Renal pelvis (tissue), 1 donor: ENCODE measurements at regions not wholly inside any gene's neighbourhood (a gene's known extent, or its start where the extent isn't known, plus 50 kb on each side); places are given as distances from the start of the nearest gene placed in this dataset.
"Not testable (repeated sequence)": the region's sequence is repeated elsewhere in the genome, so short reads cannot be mapped to it uniquely, and the experiment has no call there.

ENCODE experiments used
- DNase-seq: peaks from one replicate; pipeline ENCODE4 v3.0.0-alpha.2; 2013

GRCh38 chr18:38491195-38491594 lies 925.6 kb upstream of the CELF4 start:
- no peak for DNase-seq

GRCh38 chr18:38489721-38490120 lies 924.1 kb upstream of the CELF4 start:
- DNase-seq: not testable (repeated sequence)

- no peak for DNase-seq
Measured at GRCh38 chr18:38487521-38487920, 921.9 kb upstream of the CELF4 start.

- no peak for DNase-seq
Measured at GRCh38 chr18:38483326-38483725, 917.7 kb upstream of the CELF4 start.

- DNase-seq: no peak
Measured at GRCh38 chr18:38481576-38481975, 916.0 kb upstream of the CELF4 start.

GRCh38 chr18:38475686-38476085 lies 910.1 kb upstream of the CELF4 start:
- no peak for DNase-seq

- DNase-seq: no peak
Measured at GRCh38 chr18:38473535-38473934, 907.9 kb upstream of the CELF4 start.

GRCh38 chr18:38470421-38470820 lies 904.8 kb upstream of the CELF4 start:
- DNase-seq: no peak

- no peak for DNase-seq
Measured at GRCh38 chr18:38466426-38466825, 900.8 kb upstream of the CELF4 start.

- no peak for DNase-seq
Measured at GRCh38 chr18:38464024-38464423, 898.4 kb upstream of the CELF4 start.

- DNase-seq: no peak
Measured at GRCh38 chr18:38460657-38461056, 895.1 kb upstream of the CELF4 start.

- DNase-seq: peak; percentile 59
Measured at GRCh38 chr18:38459131-38459994, 893.8 kb upstream of the CELF4 start.

GRCh38 chr18:38458698-38459097 lies 893.1 kb upstream of the CELF4 start:
- DNase-seq: no peak

GRCh38 chr18:38456253-38456652 lies 890.7 kb upstream of the CELF4 start:
- no peak for DNase-seq

GRCh38 chr18:38454764-38455469 lies 889.3 kb upstream of the CELF4 start:
- peak; percentile 9 for DNase-seq

GRCh38 chr18:38453880-38454279 lies 888.3 kb upstream of the CELF4 start:
- DNase-seq: no peak

- DNase-seq: no peak
Measured at GRCh38 chr18:38450876-38451275, 885.3 kb upstream of the CELF4 start.

GRCh38 chr18:38445804-38446145 lies 880.2 kb upstream of the CELF4 start:
- DNase-seq: no peak

- no peak for DNase-seq
Measured at GRCh38 chr18:38444971-38445803, 879.6 kb upstream of the CELF4 start.

GRCh38 chr18:38427736-38428135 lies 862.1 kb upstream of the CELF4 start:
- DNase-seq: no peak

GRCh38 chr18:38427234-38427633 lies 861.6 kb upstream of the CELF4 start:
- no peak for DNase-seq

- DNase-seq: peak; percentile 8
Measured at GRCh38 chr18:38421872-38422615, 856.4 kb upstream of the CELF4 start.
